H1 (cell line): ENCODE measurements at regions not wholly inside any gene's neighbourhood (a gene's known extent, or its start where the extent isn't known, plus 50 kb on each side); places are given as distances from the start of the nearest gene placed in this dataset.

ENCODE experiments used
- EP300 ChIP-seq, 2 experiments: IDR thresholded peaks; 1 replicate in 1 of 2; 2 replicates in 1 of 2; pipeline ENCODE4 v1.6.1; 2011 to 2012; ENCODE audit warnings: low read depth in 2 of 2, low read length in 2 of 2, mild to moderate bottlenecking in 2 of 2, borderline replicate concordance in 1 of 2, inconsistent platforms in 1 of 2, moderate library complexity in 1 of 2
- SIN3A ChIP-seq, 2 experiments: IDR thresholded peaks in 1 of 2; conservative IDR thresholded peaks in 1 of 2; 2 replicates each; pipeline ENCODE4 v1.6.1; 2011 to 2012; ENCODE audit warnings: low read length in 2 of 2, improper control_type of control experiment in 1 of 2, low read depth in 1 of 2, mild to moderate bottlenecking in 1 of 2
- TF ChIP-seq, protein P1 (sequence below), 3 experiments: IDR thresholded peaks; 1 replicate in 2 of 3; 2 replicates in 1 of 3; pipeline versions ENCODE4 v1.5.1 to v1.6.1; 2011; ENCODE audit warnings: low read length in 3 of 3, mild to moderate bottlenecking in 3 of 3, inconsistent platforms in 2 of 3, low read depth in 1 of 3, moderate library complexity in 1 of 3; ENCODE audit not compliant: insufficient read depth in 1 of 3; ENCODE audit errors: control extremely low read depth in 1 of 3

DNA sequence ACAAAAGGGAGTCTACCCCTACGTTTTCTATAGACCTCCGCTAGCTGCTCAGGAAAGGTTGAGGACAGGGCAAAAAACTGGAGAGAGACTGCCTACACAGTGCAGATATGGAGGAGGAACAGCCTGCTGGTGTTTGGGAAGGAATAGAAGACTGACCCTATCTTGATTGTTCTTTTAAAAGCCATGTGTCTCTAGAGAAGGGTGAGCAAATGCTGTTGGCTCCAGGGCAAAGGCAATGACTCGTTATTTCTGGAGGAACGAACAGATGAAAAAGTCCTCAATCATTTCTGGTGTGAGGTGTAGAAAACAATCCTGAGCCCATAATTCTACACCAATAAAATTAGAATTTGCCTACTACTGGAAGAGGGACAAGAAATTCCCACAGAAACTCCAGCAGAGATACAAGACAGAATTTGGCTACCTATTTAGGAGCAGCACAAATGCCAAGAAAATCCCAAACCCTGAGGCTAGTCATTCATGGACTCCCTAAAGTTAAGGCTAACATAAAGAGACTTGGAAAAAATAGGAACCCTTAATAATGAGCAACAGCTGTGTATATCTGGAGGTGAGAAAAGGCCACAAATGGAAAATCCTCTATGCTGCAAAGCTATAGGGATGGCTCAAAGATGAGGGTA, 1206.3 kb upstream of the CNTN5 start:
- TF ChIP-seq, protein P1, sequence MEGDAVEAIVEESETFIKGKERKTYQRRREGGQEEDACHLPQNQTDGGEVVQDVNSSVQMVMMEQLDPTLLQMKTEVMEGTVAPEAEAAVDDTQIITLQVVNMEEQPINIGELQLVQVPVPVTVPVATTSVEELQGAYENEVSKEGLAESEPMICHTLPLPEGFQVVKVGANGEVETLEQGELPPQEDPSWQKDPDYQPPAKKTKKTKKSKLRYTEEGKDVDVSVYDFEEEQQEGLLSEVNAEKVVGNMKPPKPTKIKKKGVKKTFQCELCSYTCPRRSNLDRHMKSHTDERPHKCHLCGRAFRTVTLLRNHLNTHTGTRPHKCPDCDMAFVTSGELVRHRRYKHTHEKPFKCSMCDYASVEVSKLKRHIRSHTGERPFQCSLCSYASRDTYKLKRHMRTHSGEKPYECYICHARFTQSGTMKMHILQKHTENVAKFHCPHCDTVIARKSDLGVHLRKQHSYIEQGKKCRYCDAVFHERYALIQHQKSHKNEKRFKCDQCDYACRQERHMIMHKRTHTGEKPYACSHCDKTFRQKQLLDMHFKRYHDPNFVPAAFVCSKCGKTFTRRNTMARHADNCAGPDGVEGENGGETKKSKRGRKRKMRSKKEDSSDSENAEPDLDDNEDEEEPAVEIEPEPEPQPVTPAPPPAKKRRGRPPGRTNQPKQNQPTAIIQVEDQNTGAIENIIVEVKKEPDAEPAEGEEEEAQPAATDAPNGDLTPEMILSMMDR (IDR thresholded peaks at IDR 0.05; ENCODE audit: control extremely low read depth in 1 of 3, insufficient read depth in 1 of 3, low read depth in 1 of 3, low read length in 3 of 3): no peak
- TF ChIP-seq SIN3A (conservative IDR thresholded peaks at IDR 0.05 in 1 of 2, IDR thresholded peaks at IDR 0.05 in 1 of 2; ENCODE audit: low read depth in 1 of 2, low read length in 2 of 2): no peak
- no peak for TF ChIP-seq EP300 (IDR thresholded peaks at IDR 0.05; ENCODE audit: borderline replicate concordance in 1 of 2, low read depth in 2 of 2, low read length in 2 of 2)
